ENCODE measurements at regions not wholly inside any gene's neighbourhood (a gene's known extent, or its start where the extent isn't known, plus 50 kb on each side); places are given as distances from the start of the nearest gene placed in this dataset.
"Not testable (repeated sequence)": the region's sequence is repeated elsewhere in the genome, so short reads cannot be mapped to it uniquely, and the experiment has no call there.

GRCh38 chr14:23863836-23864235, 89.7 kb upstream of the DHRS4 start:
- DNase-seq: no peak

GRCh38 chr14:23864259-23864658, 89.3 kb upstream of the DHRS4 start:
- DNase-seq: no peak

- DNase-seq: no peak
Observed at GRCh38 chr14:23864861-23865260, 88.7 kb upstream of the DHRS4 start.

- DNase-seq: no peak
Observed at GRCh38 chr14:23865502-23865901, 88.1 kb upstream of the DHRS4 start.

GRCh38 chr14:23866269-23866668, 87.3 kb upstream of the DHRS4 start:
- DNase-seq: no peak

- DNase-seq: no peak
Observed at GRCh38 chr14:23869078-23869719, 84.4 kb upstream of the DHRS4 start.

GRCh38 chr14:23876160-23876750, 77.3 kb upstream of the DHRS4 start:
- DNase-seq: no peak

- DNase-seq: no peak
Observed at GRCh38 chr14:23877111-23877510, 76.5 kb upstream of the DHRS4 start.

- DNase-seq: no peak
Observed at GRCh38 chr14:23877538-23878180, 75.9 kb upstream of the DHRS4 start.

GRCh38 chr14:23881282-23881681, 72.3 kb upstream of the DHRS4 start:
- no peak for DNase-seq

- no peak for DNase-seq
Observed at GRCh38 chr14:23883684-23884540, 69.7 kb upstream of the DHRS4 start.

GRCh38 chr14:23884541-23884904, 69.0 kb upstream of the DHRS4 start:
- DNase-seq: no peak

- no peak for DNase-seq
Observed at GRCh38 chr14:23887536-23887935, 66.0 kb upstream of the DHRS4 start.

GRCh38 chr14:23891717-23892116, 61.9 kb upstream of the DHRS4 start:
- not testable (repeated sequence) for DNase-seq

- DNase-seq: not testable (repeated sequence)
Observed at GRCh38 chr14:23892289-23892688, 61.3 kb upstream of the DHRS4 start.

- no peak for DNase-seq
Observed at GRCh38 chr14:23894362-23895052, 59.1 kb upstream of the DHRS4 start.

- DNase-seq: no peak
Observed at GRCh38 chr14:23895053-23895419, 58.5 kb upstream of the DHRS4 start.

- no peak for DNase-seq
Observed at GRCh38 chr14:23895480-23895879, 58.1 kb upstream of the DHRS4 start.

- no peak for DNase-seq
Observed at GRCh38 chr14:23896609-23897153, 56.9 kb upstream of the DHRS4 start.

GRCh38 chr14:23897291-23897690, 56.3 kb upstream of the DHRS4 start:
- not testable (repeated sequence) for DNase-seq

- not testable (repeated sequence) for DNase-seq
Observed at GRCh38 chr14:23898359-23898758, 55.2 kb upstream of the DHRS4 start.

- no peak for DNase-seq
Observed at GRCh38 chr14:23899788-23900187, 53.8 kb upstream of the DHRS4 start.

GRCh38 chr14:23903442-23903841, 50.1 kb upstream of the DHRS4 start:
- DNase-seq: no peak

All from AML-193 (cell line).